ENCODE measurements at regions not wholly inside any gene's neighbourhood (a gene's known extent, or its start where the extent isn't known, plus 50 kb on each side); places are given as distances from the start of the nearest gene placed in this dataset.

DNA sequence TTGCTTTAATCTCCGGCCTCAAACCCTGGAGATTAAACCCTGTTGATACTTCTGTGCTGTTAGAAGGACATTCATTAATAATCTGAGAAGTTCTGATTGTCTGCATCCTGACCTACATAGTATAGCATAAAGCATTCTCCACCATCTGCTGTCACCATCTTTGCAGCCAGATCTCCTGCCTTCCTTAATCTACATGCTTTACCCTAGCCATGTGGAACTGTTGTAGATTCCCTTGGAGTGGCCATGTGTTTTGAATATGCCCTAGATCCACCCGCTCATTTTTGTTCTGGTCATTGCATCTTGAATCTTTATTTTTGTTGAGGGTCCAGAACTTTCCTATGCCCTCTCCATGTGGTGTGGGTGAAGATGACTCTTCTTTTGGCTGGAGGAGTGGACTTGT, 110.3 kb downstream of the OXSM start:
- H3F3A ChIP-seq (ENCODE audit: insufficient read depth, low read length, poor library complexity, severe bottlenecking) = no peaks in the 10 kb centered on the region
- no peaks in the 10 kb centered on the region for H4K20me1 ChIP-seq (ENCODE audit: insufficient read depth)
- no peak for TF ChIP-seq RAD21 (conservative IDR thresholded peaks at IDR 0.05)
- no peak for TF ChIP-seq MXI1 (conservative IDR thresholded peaks at IDR 0.05; ENCODE audit: poor library complexity, severe bottlenecking)
- TF ChIP-seq SMC3 (conservative IDR thresholded peaks at IDR 0.05; ENCODE audit: poor library complexity) = no peak
- TF ChIP-seq POLR2AphosphoS5 (IDR thresholded peaks at IDR 0.05) = no peak
- TF ChIP-seq EP300 (conservative IDR thresholded peaks at IDR 0.05; ENCODE audit: poor library complexity, severe bottlenecking) = no peak
- TF ChIP-seq, protein P1, sequence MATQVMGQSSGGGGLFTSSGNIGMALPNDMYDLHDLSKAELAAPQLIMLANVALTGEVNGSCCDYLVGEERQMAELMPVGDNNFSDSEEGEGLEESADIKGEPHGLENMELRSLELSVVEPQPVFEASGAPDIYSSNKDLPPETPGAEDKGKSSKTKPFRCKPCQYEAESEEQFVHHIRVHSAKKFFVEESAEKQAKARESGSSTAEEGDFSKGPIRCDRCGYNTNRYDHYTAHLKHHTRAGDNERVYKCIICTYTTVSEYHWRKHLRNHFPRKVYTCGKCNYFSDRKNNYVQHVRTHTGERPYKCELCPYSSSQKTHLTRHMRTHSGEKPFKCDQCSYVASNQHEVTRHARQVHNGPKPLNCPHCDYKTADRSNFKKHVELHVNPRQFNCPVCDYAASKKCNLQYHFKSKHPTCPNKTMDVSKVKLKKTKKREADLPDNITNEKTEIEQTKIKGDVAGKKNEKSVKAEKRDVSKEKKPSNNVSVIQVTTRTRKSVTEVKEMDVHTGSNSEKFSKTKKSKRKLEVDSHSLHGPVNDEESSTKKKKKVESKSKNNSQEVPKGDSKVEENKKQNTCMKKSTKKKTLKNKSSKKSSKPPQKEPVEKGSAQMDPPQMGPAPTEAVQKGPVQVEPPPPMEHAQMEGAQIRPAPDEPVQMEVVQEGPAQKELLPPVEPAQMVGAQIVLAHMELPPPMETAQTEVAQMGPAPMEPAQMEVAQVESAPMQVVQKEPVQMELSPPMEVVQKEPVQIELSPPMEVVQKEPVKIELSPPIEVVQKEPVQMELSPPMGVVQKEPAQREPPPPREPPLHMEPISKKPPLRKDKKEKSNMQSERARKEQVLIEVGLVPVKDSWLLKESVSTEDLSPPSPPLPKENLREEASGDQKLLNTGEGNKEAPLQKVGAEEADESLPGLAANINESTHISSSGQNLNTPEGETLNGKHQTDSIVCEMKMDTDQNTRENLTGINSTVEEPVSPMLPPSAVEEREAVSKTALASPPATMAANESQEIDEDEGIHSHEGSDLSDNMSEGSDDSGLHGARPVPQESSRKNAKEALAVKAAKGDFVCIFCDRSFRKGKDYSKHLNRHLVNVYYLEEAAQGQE (IDR thresholded peaks at IDR 0.05; ENCODE audit: borderline replicate concordance) = no peak
- no peak for TF ChIP-seq EZH2 (IDR thresholded peaks at IDR 0.05; ENCODE audit: borderline replicate concordance, insufficient read depth, low read length, poor library complexity, severe bottlenecking)
- TF ChIP-seq TAF1 (IDR thresholded peaks at IDR 0.05; ENCODE audit: low read depth) = no peak
- no peak overlapping the region for H3K4me3 ChIP-seq (ENCODE audit: low read length)
- no peak overlapping the region for H3K4me2 ChIP-seq (ENCODE audit: low read length)
- no peak overlapping the region for H3K9ac ChIP-seq (ENCODE audit: low read length)
- H3K9me3 ChIP-seq (ENCODE audit: low read length) = no peaks in the 10 kb centered on the region
- H3K27me3 ChIP-seq (ENCODE audit: insufficient read depth, low read depth, low read length) = no peaks in the 10 kb centered on the region
- H3K79me2 ChIP-seq (replicated peaks; ENCODE audit: insufficient read depth, low read length) = no peaks in the 10 kb centered on the region
- no peak overlapping the region for H3K27ac ChIP-seq (ENCODE audit: low read length)
- H3K9me2 ChIP-seq (ENCODE audit: insufficient read depth, low read length) = no peaks in the 10 kb centered on the region
- no peaks in the 10 kb centered on the region for H3K36me3 ChIP-seq (ENCODE audit: insufficient read depth, low read length)
- no peak overlapping the region for H2AFZ ChIP-seq (ENCODE audit: low read depth, low read length)

DNA sequence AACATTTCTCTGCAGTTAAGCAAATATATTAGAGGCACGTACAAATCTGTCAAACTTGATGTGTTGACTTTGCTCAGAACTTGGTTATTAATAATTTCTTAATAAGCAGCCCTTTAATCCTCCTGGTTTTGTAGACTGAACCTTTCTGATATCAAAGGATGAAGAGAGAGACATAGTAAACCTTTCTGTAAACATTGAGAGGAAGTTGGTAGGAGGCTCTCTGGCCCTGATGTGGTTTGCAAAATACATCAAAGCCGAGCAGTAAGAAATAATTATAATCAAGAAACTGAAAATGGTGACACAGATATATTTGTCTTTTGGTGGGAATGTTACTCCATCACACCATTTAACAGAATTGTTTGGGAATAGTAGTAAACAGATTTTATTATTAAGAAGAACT, 111.9 kb downstream of the OXSM start:
- H3K9me2 ChIP-seq (ENCODE audit: insufficient read depth, low read length) = no peaks in the 10 kb centered on the region
- no peak overlapping the region for H3K27ac ChIP-seq (ENCODE audit: low read length)
- TF ChIP-seq RAD21 (conservative IDR thresholded peaks at IDR 0.05) (no peak), EZH2 (IDR thresholded peaks at IDR 0.05; ENCODE audit: borderline replicate concordance, insufficient read depth, low read length, poor library complexity, severe bottlenecking) (no peak), SMC3 (conservative IDR thresholded peaks at IDR 0.05; ENCODE audit: poor library complexity) (no peak), MXI1 (conservative IDR thresholded peaks at IDR 0.05; ENCODE audit: poor library complexity, severe bottlenecking) (no peak), TAF1 (IDR thresholded peaks at IDR 0.05; ENCODE audit: low read depth) (no peak)
- TF ChIP-seq, protein P1 (IDR thresholded peaks at IDR 0.05; ENCODE audit: borderline replicate concordance) = no peak
- TF ChIP-seq, protein P2, sequence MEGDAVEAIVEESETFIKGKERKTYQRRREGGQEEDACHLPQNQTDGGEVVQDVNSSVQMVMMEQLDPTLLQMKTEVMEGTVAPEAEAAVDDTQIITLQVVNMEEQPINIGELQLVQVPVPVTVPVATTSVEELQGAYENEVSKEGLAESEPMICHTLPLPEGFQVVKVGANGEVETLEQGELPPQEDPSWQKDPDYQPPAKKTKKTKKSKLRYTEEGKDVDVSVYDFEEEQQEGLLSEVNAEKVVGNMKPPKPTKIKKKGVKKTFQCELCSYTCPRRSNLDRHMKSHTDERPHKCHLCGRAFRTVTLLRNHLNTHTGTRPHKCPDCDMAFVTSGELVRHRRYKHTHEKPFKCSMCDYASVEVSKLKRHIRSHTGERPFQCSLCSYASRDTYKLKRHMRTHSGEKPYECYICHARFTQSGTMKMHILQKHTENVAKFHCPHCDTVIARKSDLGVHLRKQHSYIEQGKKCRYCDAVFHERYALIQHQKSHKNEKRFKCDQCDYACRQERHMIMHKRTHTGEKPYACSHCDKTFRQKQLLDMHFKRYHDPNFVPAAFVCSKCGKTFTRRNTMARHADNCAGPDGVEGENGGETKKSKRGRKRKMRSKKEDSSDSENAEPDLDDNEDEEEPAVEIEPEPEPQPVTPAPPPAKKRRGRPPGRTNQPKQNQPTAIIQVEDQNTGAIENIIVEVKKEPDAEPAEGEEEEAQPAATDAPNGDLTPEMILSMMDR (IDR thresholded peaks at IDR 0.05; ENCODE audit: poor library complexity, severe bottlenecking) = no peak
- H3K9ac ChIP-seq (ENCODE audit: low read length) = no peak overlapping the region
- H3K79me2 ChIP-seq (replicated peaks; ENCODE audit: insufficient read depth, low read length) = no peaks in the 10 kb centered on the region
- no peak overlapping the region for H3K4me2 ChIP-seq (ENCODE audit: low read length)
- no peaks in the 10 kb centered on the region for H3K27me3 ChIP-seq (ENCODE audit: insufficient read depth, low read depth, low read length)
- no peaks in the 10 kb centered on the region for H3K9me3 ChIP-seq (ENCODE audit: low read length)
- no peaks in the 10 kb centered on the region for H3F3A ChIP-seq (ENCODE audit: insufficient read depth, low read length, poor library complexity, severe bottlenecking)
- H2AFZ ChIP-seq (ENCODE audit: low read depth, low read length) = no peak overlapping the region
- H3K4me3 ChIP-seq (ENCODE audit: low read length) = no peak overlapping the region
- no peaks in the 10 kb centered on the region for H4K20me1 ChIP-seq (ENCODE audit: insufficient read depth)
- H3K36me3 ChIP-seq (ENCODE audit: insufficient read depth, low read length) = no peaks in the 10 kb centered on the region

All from neural cell (in vitro differentiated cells).